ENCODE measurements at regions not wholly inside any gene's neighbourhood (a gene's known extent, or its start where the extent isn't known, plus 50 kb on each side); places are given as distances from the start of the nearest gene placed in this dataset.

- Histone ChIP-seq H3K9me1 (replicated peaks; ENCODE audit: control insufficient read depth, extremely low read depth, insufficient read depth, low read length) (no peaks in the 10 kb centered on the region), H3K9ac (replicated peaks; ENCODE audit: extremely low read depth, insufficient read depth, low read length) (no peak overlapping the region), H3K27ac (ENCODE audit: insufficient read depth, low read depth, low read length) (no peak overlapping the region), H4K20me1 (replicated peaks; ENCODE audit: control insufficient read depth, extremely low read depth, insufficient read depth, low read length) (no peaks in the 10 kb centered on the region), H3K36me3 (ENCODE audit: control insufficient read depth in 2 of 2, extremely low read depth in 1 of 2, insufficient read depth in 2 of 2, low read length in 2 of 2) (no peaks in the 10 kb centered on the region), H3K4me3 (replicated peaks in 1 of 3; ENCODE audit: insufficient read depth in 1 of 3, low read depth in 1 of 3, low read length in 3 of 3) (no peak overlapping the region), H3K79me2 (ENCODE audit: control insufficient read depth, insufficient read depth, low read length) (no peaks in the 10 kb centered on the region), H3K4me1 (ENCODE audit: control insufficient read depth, extremely low read depth, insufficient read depth, low read length) (no peaks in the 10 kb centered on the region), H2AFZ (ENCODE audit: low read depth, low read length) (no peak overlapping the region), H3K27me3 (ENCODE audit: control insufficient read depth in 2 of 2, insufficient read depth in 2 of 2, low read length in 2 of 2) (peaks cover 2 to 3% of the 10 kb centered on the region in 2 experiments), H3K9me3 (replicated peaks; ENCODE audit: control insufficient read depth, insufficient read depth, low read length) (no peaks in the 10 kb centered on the region), H3K4me2 (ENCODE audit: insufficient read depth, low read length) (no peak overlapping the region)
- DNase-seq (ENCODE audit: low read depth, low spot score) (no peak), FAIRE-seq (no peak)
- dilution Hi-C loops (cut with MboI; ENCODE audit: extremely low pct_ligation_motif_present, low sequenced_read_pairs) = no loop called here
- no TSS peak for BruUV-seq (replicated peaks)
- ChIA-PET POLR2A (no interaction called here), CTCF (no interaction called here)
- intact Hi-C loops (cut with micrococcal nuclease) = loop anchor here (10.0 kb wide), 1 partner anchor 890 kb away; no protein-coding TSS in a partner anchor
- TF ChIP-seq JUN (IDR thresholded peaks at IDR 0.05; ENCODE audit: borderline replicate concordance, insufficient read depth, insufficient read length, low read depth) = no peak
Observed at GRCh38 chr1:95954585-95954984, 720.6 kb downstream of the RWDD3 start.

- dilution Hi-C loops (cut with MboI; ENCODE audit: extremely low pct_ligation_motif_present, low sequenced_read_pairs) (no loop called here), intact Hi-C loops (cut with micrococcal nuclease) (loop anchor here (10.0 kb wide), 1 partner anchor 889 kb away; no protein-coding TSS in a partner anchor)
- TF ChIP-seq POLR2AphosphoS5 (IDR thresholded peaks at IDR 0.05; ENCODE audit: insufficient read depth, low read depth, low read length) (no peak), MYC (IDR thresholded peaks at IDR 0.05; ENCODE audit: low read depth, low read length) (no peak), GATA2 (IDR thresholded peaks at IDR 0.05; ENCODE audit: insufficient read depth, insufficient read length, low read depth, low read length) (no peak), MAX (IDR thresholded peaks at IDR 0.05; ENCODE audit: insufficient read depth, insufficient read length) (no peak), FOS (IDR thresholded peaks at IDR 0.05; ENCODE audit: borderline replicate concordance, insufficient read depth, low read length) (no peak), CTCF (IDR thresholded peaks at IDR 0.05; ENCODE audit: extremely low read depth in 1 of 2, insufficient read depth in 1 of 2, low read depth in 1 of 2, low read length in 2 of 2) (no peak), EZH2 (IDR thresholded peaks at IDR 0.05; ENCODE audit: borderline replicate concordance, low read depth, low read length, severe bottlenecking) (no peak), JUN (IDR thresholded peaks at IDR 0.05; ENCODE audit: borderline replicate concordance, insufficient read depth, insufficient read length, low read depth) (no peak), POLR2A (IDR thresholded peaks at IDR 0.05; ENCODE audit: low read depth, low read length) (no peak)
- no peaks in the 10 kb centered on the region for H3K9me3 ChIP-seq (replicated peaks; ENCODE audit: control insufficient read depth, insufficient read depth, low read length)
- H3K36me3 ChIP-seq (ENCODE audit: control insufficient read depth in 2 of 2, extremely low read depth in 1 of 2, insufficient read depth in 2 of 2, low read length in 2 of 2) = no peaks in the 10 kb centered on the region
- no peaks in the 10 kb centered on the region for H3K9me1 ChIP-seq (replicated peaks; ENCODE audit: control insufficient read depth, extremely low read depth, insufficient read depth, low read length)
- no peaks in the 10 kb centered on the region for H4K20me1 ChIP-seq (replicated peaks; ENCODE audit: control insufficient read depth, extremely low read depth, insufficient read depth, low read length)
- no peak overlapping the region for H2AFZ ChIP-seq (ENCODE audit: low read depth, low read length)
- H3K27ac ChIP-seq (ENCODE audit: insufficient read depth, low read depth, low read length) = no peak overlapping the region
- H3K27me3 ChIP-seq (ENCODE audit: control insufficient read depth in 2 of 2, insufficient read depth in 2 of 2, low read length in 2 of 2) = peaks cover 2 to 3% of the 10 kb centered on the region in 2 experiments
- DNase-seq (ENCODE audit: low read depth, low spot score) = no peak
- H3K79me2 ChIP-seq (ENCODE audit: control insufficient read depth, insufficient read depth, low read length) = no peaks in the 10 kb centered on the region
- no peak for FAIRE-seq
- no peak overlapping the region for H3K4me3 ChIP-seq (replicated peaks in 1 of 3; ENCODE audit: insufficient read depth in 1 of 3, low read depth in 1 of 3, low read length in 3 of 3)
- BruUV-seq (replicated peaks) = no TSS peak
- no peaks in the 10 kb centered on the region for H3K4me1 ChIP-seq (ENCODE audit: control insufficient read depth, extremely low read depth, insufficient read depth, low read length)
- POLR2A ChIA-PET = no interaction called here
- no peak overlapping the region for H3K9ac ChIP-seq (replicated peaks; ENCODE audit: extremely low read depth, insufficient read depth, low read length)
- no peak overlapping the region for H3K4me2 ChIP-seq (ENCODE audit: insufficient read depth, low read length)
- CTCF ChIA-PET = no interaction called here
Observed at GRCh38 chr1:95956215-95956614, 722.2 kb downstream of the RWDD3 start.

All from endothelial cell of umbilical vein (primary cell).